IPS-20b (cell line): ENCODE measurements at regions not wholly inside any gene's neighbourhood (a gene's known extent, or its start where the extent isn't known, plus 50 kb on each side); places are given as distances from the start of the nearest gene placed in this dataset.

Experiments used
- H3K27ac ChIP-seq: one replicate; pipeline ENCODE4 v1.5.1; 2013; ENCODE audit warnings: low read length
- H3K27me3 ChIP-seq: 2 replicates; pipeline ENCODE4 v1.6.1; 2013; ENCODE audit warnings: mild to moderate bottlenecking, low read length, inconsistent platforms; ENCODE audit not compliant: insufficient read depth
- H3K36me3 ChIP-seq: 2 replicates; pipeline ENCODE4 v1.6.1; 2013; ENCODE audit warnings: low read depth, mild to moderate bottlenecking, inconsistent platforms, low read length, moderate library complexity; ENCODE audit not compliant: insufficient read depth
- H3K4me1 ChIP-seq: 2 replicates; pipeline ENCODE4 v1.6.1; 2013; ENCODE audit warnings: mild to moderate bottlenecking, control low read depth, inconsistent platforms, low read length, moderate library complexity; ENCODE audit not compliant: insufficient read depth
- H3K4me3 ChIP-seq: 2 replicates; pipeline ENCODE4 v1.5.1; 2013; ENCODE audit warnings: mild to moderate bottlenecking, low read length, inconsistent platforms
- H3K9ac ChIP-seq: 2 replicates; pipeline ENCODE4 v1.6.1; 2013; ENCODE audit warnings: low read depth, mild to moderate bottlenecking, inconsistent platforms, low read length, moderate library complexity
- H3K9me3 ChIP-seq: 2 replicates; pipeline ENCODE4 v1.6.1; 2013; ENCODE audit warnings: mild to moderate bottlenecking, low read depth, low read length, inconsistent platforms; ENCODE audit not compliant: insufficient read depth

DNA sequence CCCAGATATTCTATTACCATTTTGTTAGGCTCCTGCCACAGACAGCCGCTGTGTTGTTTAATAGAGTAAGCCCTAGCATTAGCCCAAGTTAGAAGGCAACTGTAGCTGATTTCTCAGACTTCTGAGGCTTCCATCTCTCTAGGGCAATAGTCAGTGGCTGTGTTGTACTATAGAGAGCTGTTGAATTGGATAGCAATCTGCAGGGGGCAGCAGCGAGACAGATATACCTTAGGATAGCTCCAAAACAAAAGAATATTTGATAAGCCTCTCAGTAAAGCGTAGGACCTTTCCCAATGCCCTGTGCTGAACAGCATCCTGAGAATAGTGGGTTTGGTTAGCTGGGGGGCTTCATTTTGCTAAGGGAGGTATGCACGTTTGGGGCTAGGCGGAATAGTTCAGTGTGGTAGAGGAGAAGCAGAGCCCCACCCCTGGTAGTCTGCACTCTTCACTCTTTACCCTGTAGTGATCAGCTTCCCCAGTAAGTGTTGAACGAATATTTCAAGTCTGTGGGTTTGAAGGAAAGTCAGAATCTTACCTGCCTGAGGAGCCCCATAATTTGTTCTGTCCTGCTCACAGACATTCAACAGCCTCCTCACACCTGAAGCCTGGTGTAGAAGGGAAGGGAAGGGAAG is 515.1 kb downstream of the INSC start:
- no peaks in the 10 kb centered on the region for H3K27me3 ChIP-seq
- no peaks in the 10 kb centered on the region; the same call in 1 of the 2 replicates for H3K4me1 ChIP-seq
- no peaks in the 10 kb centered on the region for H3K9me3 ChIP-seq
- H3K27ac ChIP-seq: no peak overlapping the region
- no peak overlapping the region for H3K4me3 ChIP-seq
- H3K9ac ChIP-seq: no peak overlapping the region
- H3K36me3 ChIP-seq: no peaks in the 10 kb centered on the region

- Histone ChIP-seq H3K27ac (no peak overlapping the region), H3K4me3 (no peak overlapping the region), H3K9ac (no peak overlapping the region), H3K36me3 (no peaks in the 10 kb centered on the region), H3K4me1 (no peaks in the 10 kb centered on the region; the same call in 1 of the 2 replicates), H3K9me3 (no peaks in the 10 kb centered on the region), H3K27me3 (no peaks in the 10 kb centered on the region)
These were observed 516.2 kb downstream of the INSC start for GRCh38 chr11:15630896-15631295.

DNA sequence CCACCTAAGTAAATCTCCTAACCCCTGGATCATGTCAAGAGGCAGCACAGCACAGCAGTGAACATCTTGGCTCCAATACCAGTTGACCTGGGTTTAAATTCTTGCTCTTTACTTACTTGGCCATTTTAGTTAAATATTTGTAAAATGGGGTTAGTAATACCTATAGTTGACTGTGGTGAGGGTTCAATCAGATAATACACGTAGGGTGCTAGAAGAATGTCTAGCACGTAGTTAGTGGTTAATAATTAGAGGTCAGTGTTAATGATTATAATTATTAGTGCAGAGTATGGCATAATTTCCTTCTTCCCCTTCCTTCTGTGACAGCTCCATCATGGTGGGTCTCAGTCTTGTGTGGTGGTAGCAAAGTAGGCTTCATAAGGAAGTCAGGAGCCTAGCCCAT is 520.8 kb downstream of the INSC start:
- H3K4me3 ChIP-seq: no peak overlapping the region
- no peaks in the 10 kb centered on the region for H3K27me3 ChIP-seq
- H3K4me1 ChIP-seq: no peaks in the 10 kb centered on the region
- H3K27ac ChIP-seq: no peak overlapping the region
- H3K36me3 ChIP-seq: no peaks in the 10 kb centered on the region
- H3K9ac ChIP-seq: no peak overlapping the region
- no peaks in the 10 kb centered on the region for H3K9me3 ChIP-seq

DNA sequence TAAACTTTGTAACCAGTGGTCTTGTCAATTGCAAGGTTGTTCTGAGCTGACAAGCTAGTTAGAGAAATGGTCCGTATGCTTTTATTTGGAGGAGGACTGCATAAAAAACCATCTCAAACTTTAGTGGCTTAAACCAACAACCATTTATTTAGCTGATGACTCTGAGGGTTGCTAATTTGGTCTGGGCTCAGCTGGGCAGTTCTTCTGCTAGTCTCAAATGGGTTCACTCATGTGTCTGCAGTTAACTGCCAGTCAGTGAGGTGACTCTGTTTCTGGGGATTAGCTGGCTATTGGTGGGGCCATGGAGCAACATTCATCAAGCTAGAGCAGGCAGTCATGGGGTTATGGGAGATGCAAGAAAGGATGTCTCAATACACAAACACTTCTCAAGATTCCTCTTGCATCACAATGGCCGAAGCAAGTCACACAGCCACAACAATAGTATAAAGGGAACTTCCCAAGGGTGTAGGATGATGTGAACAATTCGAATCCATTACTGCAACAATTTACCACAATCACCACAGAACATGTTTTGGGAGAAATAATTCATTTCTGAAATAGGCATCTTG is 521.9 kb downstream of the INSC start:
- Histone ChIP-seq H3K9ac (no peak overlapping the region), H3K27me3 (no peaks in the 10 kb centered on the region), H3K9me3 (no peaks in the 10 kb centered on the region), H3K27ac (no peak overlapping the region), H3K4me3 (no peak overlapping the region), H3K4me1 (no peaks in the 10 kb centered on the region), H3K36me3 (no peaks in the 10 kb centered on the region)

DNA sequence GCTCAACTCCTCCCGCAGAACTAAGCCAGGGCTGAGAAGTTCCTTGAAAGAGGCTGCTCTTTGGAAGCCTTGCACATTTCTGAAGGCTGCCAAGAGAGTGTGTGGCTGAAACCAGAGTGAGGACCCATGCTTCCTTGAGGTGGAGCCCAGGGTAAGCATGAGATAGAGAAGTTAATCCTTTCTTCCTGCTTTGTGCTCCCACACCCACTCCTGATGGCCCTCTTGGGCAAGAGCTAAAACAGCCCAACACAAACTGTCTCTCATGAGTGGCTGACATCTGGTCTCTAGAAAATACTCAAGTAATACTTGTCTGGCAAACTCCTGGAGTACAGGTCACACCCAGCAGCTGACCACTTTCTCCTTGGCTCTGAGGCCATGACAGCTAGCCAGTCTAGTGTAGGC is 523.7 kb downstream of the INSC start:
- Histone ChIP-seq H3K9ac (no peak overlapping the region), H3K27ac (no peak overlapping the region), H3K36me3 (no peaks in the 10 kb centered on the region), H3K4me3 (no peak overlapping the region), H3K9me3 (no peaks in the 10 kb centered on the region), H3K4me1 (no peaks in the 10 kb centered on the region), H3K27me3 (no peaks in the 10 kb centered on the region)

DNA sequence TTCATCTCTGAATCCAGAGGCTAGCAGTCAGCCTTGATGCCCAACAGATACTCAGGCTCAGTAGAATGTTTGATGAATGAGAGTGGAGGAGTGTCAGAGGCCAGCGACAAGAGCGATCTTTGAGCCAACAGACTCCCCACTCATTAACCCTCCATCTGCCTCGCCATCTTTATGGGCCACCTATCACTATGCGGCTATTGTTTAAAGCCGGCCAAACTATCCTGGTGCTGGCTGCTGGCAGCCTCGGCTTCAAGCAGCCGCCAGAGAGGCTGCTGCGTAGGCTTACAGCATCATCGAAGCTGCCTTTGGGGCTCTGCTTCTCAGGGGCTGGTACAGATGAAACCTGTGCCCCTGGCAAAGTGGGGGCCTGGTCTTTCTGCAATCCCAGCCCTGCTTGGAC is 525.6 kb downstream of the INSC start:
- H3K36me3 ChIP-seq: no peaks in the 10 kb centered on the region

GRCh38 chr11:15641271-15642045 is 526.7 kb downstream of the INSC start:
- Histone ChIP-seq H3K36me3 (no peaks in the 10 kb centered on the region), H3K27ac (no peak overlapping the region), H3K9me3 (no peaks in the 10 kb centered on the region), H3K9ac (no peak overlapping the region), H3K4me1 (no peaks in the 10 kb centered on the region; the same call in 1 of the 2 replicates), H3K4me3 (no peak overlapping the region), H3K27me3 (no peaks in the 10 kb centered on the region)

More for the DNA sequence above, 525.6 kb downstream of the INSC start:
- no peaks in the 10 kb centered on the region; the same call in 1 of the 2 replicates for H3K4me1 ChIP-seq
- no peak overlapping the region for H3K27ac ChIP-seq
- no peaks in the 10 kb centered on the region for H3K27me3 ChIP-seq
- H3K9me3 ChIP-seq: no peaks in the 10 kb centered on the region
- H3K4me3 ChIP-seq: no peak overlapping the region
- no peak overlapping the region for H3K9ac ChIP-seq

DNA sequence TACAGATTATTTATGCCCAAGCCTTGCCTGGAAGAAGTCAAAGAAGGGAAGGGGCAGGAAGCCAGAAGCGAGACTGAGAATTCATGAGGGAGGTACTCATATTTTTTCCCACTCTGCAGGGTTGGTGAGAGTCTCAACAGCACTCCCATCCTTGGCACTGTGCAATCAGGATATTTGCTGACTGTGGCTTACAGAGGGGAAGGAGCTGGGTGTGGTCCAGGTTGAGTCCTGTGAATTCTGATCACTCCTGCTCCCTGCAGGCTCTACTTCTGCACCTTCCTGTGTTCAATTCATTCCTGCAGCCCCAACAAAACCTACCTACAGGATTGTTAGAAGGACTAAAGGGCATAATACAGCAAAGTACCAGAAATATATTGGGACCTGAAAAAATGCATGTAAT is 530.5 kb downstream of the INSC start:
- no peak overlapping the region for H3K4me3 ChIP-seq
- H3K27ac ChIP-seq: no peak overlapping the region
- no peaks in the 10 kb centered on the region; the same call in 1 of the 2 replicates for H3K4me1 ChIP-seq
- no peaks in the 10 kb centered on the region for H3K36me3 ChIP-seq
- no peaks in the 10 kb centered on the region for H3K27me3 ChIP-seq
- H3K9ac ChIP-seq: no peak overlapping the region
- no peaks in the 10 kb centered on the region for H3K9me3 ChIP-seq

DNA sequence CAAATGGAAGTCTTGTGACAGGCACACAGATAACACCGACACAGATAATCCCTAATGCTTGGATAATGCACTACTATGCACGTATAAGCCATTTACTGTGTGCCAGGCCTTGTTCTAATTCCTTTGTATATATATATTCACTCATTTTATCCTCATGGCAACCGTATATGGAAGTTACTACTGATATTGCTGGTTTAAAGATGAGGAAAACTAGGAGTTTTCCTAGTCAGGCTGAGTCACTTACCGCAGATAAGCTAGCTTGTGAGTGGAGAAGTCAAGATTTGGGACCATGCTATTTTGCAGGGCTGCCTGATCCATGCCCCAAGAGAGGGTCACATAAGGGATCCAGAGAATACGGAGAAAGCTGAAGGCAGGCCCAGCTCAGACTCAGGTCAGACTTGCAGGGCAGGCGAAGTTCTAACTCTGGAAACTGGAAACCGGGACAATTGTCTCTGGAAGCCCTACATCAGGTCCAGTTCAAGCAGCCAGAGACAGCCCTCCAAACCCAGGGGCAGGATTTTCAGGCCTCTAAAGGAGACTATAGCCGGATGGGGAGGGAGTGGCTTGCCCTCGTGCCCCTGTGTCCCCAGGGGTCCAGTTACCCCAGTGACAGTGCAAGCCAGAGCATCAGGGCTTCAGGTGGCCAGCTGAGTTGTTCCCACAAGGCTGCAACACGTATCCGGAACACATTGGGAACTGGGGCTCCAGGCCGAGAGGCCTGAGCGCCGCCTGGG is 534.8 kb downstream of the INSC start:
- no peaks in the 10 kb centered on the region for H3K9me3 ChIP-seq
- H3K4me3 ChIP-seq: no peak overlapping the region
- peaks cover 5% of the 10 kb centered on the region for H3K4me1 ChIP-seq
- no peaks in the 10 kb centered on the region for H3K36me3 ChIP-seq
- H3K9ac ChIP-seq: no peak overlapping the region
- H3K27ac ChIP-seq: no peak overlapping the region
- no peaks in the 10 kb centered on the region for H3K27me3 ChIP-seq

DNA sequence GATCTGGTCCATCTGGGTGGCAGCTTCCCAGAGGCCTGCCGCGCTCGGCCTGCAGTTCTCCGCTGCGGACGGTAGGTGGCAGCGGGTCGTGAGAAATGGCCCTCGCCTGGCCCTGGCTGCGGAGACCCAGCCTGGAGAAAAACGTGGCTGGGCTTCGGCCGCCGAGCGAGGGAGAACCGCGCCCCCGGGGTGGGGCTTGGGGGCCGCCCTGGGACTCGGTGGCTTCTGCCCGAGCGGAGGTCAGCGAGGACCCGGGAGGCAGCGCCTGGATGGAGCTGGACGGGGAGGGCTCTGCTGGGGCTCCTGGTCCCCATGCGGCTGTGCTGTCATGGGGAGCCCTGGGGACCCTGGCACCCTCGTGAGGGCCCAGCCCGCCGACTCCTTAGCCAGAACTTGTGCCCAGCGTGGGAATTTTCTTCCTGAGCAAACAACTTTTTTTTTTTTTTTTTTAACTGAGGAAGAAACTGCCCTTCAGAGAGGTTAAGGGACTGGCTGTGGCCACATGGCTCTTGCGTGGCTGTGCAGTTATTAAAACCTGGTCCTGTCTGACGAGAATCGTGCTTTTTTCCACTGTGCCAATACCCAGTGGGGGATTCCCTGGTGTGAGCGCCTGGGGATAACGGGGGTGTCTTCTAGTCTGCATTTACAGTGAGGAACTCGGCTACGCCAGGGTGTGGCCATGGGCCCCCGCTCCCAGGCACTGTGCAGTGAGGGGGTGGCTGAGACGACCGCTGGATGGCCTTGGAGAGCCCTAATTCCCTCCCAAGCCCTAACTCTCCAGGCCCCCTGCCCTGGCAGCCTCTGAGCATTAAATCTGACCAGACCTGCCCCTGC is 535.6 kb downstream of the INSC start:
- Histone ChIP-seq H3K4me3 (peak overlapping the region; percentile 39; the same call in 1 of the 2 replicates), H3K27me3 (no peaks in the 10 kb centered on the region), H3K9ac (peak overlapping the region; percentile 11; the same call in 1 of the 2 replicates), H3K4me1 (peaks cover 5% of the 10 kb centered on the region; the same call in 1 of the 2 replicates), H3K9me3 (no peaks in the 10 kb centered on the region), H3K27ac (no peak overlapping the region), H3K36me3 (no peaks in the 10 kb centered on the region)

DNA sequence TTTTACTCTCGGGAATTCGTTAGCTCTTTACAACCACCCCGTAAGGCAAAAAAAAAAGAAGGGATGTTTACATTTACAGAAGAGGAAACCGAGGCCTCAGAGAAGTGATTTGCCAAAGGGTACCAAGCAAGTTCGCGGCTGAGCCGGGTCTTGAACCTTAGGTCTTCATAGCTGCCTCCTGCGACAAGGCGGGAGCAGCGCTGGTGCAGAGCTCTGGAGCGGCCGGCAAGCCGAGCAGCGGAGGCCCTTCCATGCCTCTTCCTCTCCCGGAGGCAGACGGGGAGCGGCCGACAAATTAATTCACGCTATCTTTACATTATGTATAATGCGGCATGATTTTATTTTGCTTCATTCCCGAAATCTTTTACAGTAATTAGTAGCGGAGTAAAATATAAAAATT is 536.3 kb downstream of the INSC start:
- no peaks in the 10 kb centered on the region for H3K27me3 ChIP-seq
- H3K9me3 ChIP-seq: no peaks in the 10 kb centered on the region
- H3K9ac ChIP-seq: no peak overlapping the region
- peaks cover 5% of the 10 kb centered on the region; the same call in 1 of the 2 replicates for H3K4me1 ChIP-seq
- H3K27ac ChIP-seq: no peak overlapping the region
- no peaks in the 10 kb centered on the region for H3K36me3 ChIP-seq
- H3K4me3 ChIP-seq: no peak overlapping the region
